ENCODE measurements at regions not wholly inside any gene's neighbourhood (a gene's known extent, or its start where the extent isn't known, plus 50 kb on each side); places are given as distances from the start of the nearest gene placed in this dataset.
A peak's percentile ranks its signal among the peaks of the same experiment; 100 is the strongest.

DNA sequence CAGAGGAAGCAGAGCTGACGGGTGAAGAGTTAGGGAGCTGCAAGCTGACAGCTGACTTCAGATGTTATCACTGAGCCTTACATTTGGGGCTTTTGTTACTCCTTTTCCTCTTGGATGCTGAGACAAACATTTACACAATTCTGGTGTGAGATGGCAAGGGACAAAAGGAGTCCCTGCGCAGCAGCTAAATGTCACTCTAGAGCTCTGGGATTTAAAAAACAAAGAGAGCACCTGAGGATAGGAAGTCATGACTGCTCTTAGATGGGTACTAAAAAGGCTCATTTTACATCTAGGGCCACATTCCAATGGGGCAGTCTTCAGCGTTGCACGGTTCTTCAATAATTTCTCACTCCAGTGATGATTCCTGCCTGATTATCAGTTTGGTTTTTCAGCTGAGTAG lies 204.5 kb downstream of the RAB38 start:
- H2AFZ ChIP-seq (replicated peaks), result peak overlapping the region; percentile 70
- H3K27ac ChIP-seq, result no peak overlapping the region
- no peak overlapping the region for H3K9ac ChIP-seq
- H3K4me2 ChIP-seq, result no peak overlapping the region
- Mint-ChIP-seq H3K4me1 (peaks cover 15% of the 10 kb centered on the region), H3K9me3 (no peaks in the 10 kb centered on the region), H3K4me3 (no peak overlapping the region), H3K27me3 (ENCODE audit: insufficient read depth, low read depth) (no peaks in the 10 kb centered on the region), H3K27ac (no peak overlapping the region), H3K36me3 (no peaks in the 10 kb centered on the region)
- H4K20me1 ChIP-seq (ENCODE audit: low read depth), result no peaks in the 10 kb centered on the region
- H3K4me1 ChIP-seq, result peaks cover 28% of the 10 kb centered on the region
- H3K9me3 ChIP-seq (ENCODE audit: low read depth), result no peaks in the 10 kb centered on the region
- TF ChIP-seq EZH2 (IDR thresholded peaks at IDR 0.05), result no peak
- TF ChIP-seq CTCF (IDR thresholded peaks at IDR 0.05), result no peak
- no peak for TF ChIP-seq EZH2phosphoT487 (IDR thresholded peaks at IDR 0.05)
- H3K4me3 ChIP-seq, result no peak overlapping the region
- H3K27me3 ChIP-seq, result no peaks in the 10 kb centered on the region
- no peaks in the 10 kb centered on the region for H3K36me3 ChIP-seq
- peak; percentile 7 for DNase-seq (ENCODE audit: low spot score)
- peaks cover 9% of the 10 kb centered on the region for H3F3A ChIP-seq (ENCODE audit: low read depth)
- no peaks in the 10 kb centered on the region for H3K79me2 ChIP-seq (ENCODE audit: low read depth)

- no peak overlapping the region for H3K9ac ChIP-seq
Observed at GRCh38 chr11:87967459-87967858, 207.8 kb downstream of the RAB38 start.

GRCh38 chr11:87966694-87967093 lies 208.5 kb downstream of the RAB38 start:
- DNase-seq (ENCODE audit: low spot score), result peak; percentile 46
- no peaks in the 10 kb centered on the region for H3K9me3 Mint-ChIP-seq
- H3K4me1 ChIP-seq, result peaks cover 28% of the 10 kb centered on the region
- peaks cover 15% of the 10 kb centered on the region for H3K4me1 Mint-ChIP-seq
- peak overlapping the region; percentile 47 for H3K4me2 ChIP-seq
- H3K9me3 ChIP-seq (ENCODE audit: low read depth), result no peaks in the 10 kb centered on the region
- H3K27me3 Mint-ChIP-seq (ENCODE audit: insufficient read depth, low read depth), result no peaks in the 10 kb centered on the region
- no peak overlapping the region for H3K4me3 Mint-ChIP-seq
- H2AFZ ChIP-seq (replicated peaks), result no peak overlapping the region
- no peaks in the 10 kb centered on the region for H3K36me3 Mint-ChIP-seq
- TF ChIP-seq CTCF (IDR thresholded peaks at IDR 0.05), result no peak
- TF ChIP-seq EZH2phosphoT487 (IDR thresholded peaks at IDR 0.05), result no peak
- TF ChIP-seq EZH2 (IDR thresholded peaks at IDR 0.05), result no peak
- no peak overlapping the region for H3K27ac ChIP-seq
- no peaks in the 10 kb centered on the region for H3K36me3 ChIP-seq
- H3F3A ChIP-seq (ENCODE audit: low read depth), result no peaks in the 10 kb centered on the region
- no peaks in the 10 kb centered on the region for H3K27me3 ChIP-seq
- H3K79me2 ChIP-seq (ENCODE audit: low read depth), result no peaks in the 10 kb centered on the region
- no peak overlapping the region for H3K9ac ChIP-seq
- peak overlapping the region; percentile 72 for H3K27ac Mint-ChIP-seq
- no peaks in the 10 kb centered on the region for H4K20me1 ChIP-seq (ENCODE audit: low read depth)
- H3K4me3 ChIP-seq, result no peak overlapping the region

More at GRCh38 chr11:87967459-87967858, 207.8 kb downstream of the RAB38 start:
- Histone ChIP-seq H3K79me2 (ENCODE audit: low read depth) (no peaks in the 10 kb centered on the region), H3K36me3 (no peaks in the 10 kb centered on the region), H3K4me3 (no peak overlapping the region), H3K27ac (no peak overlapping the region), H3K9me3 (ENCODE audit: low read depth) (no peaks in the 10 kb centered on the region), H3K4me1 (peaks cover 28% of the 10 kb centered on the region), H4K20me1 (ENCODE audit: low read depth) (no peaks in the 10 kb centered on the region), H3K27me3 (no peaks in the 10 kb centered on the region), H3K4me2 (no peak overlapping the region), H2AFZ (replicated peaks) (no peak overlapping the region), H3F3A (ENCODE audit: low read depth) (no peaks in the 10 kb centered on the region)
- Mint-ChIP-seq H3K4me3 (no peak overlapping the region), H3K36me3 (no peaks in the 10 kb centered on the region), H3K9me3 (no peaks in the 10 kb centered on the region), H3K27me3 (ENCODE audit: insufficient read depth, low read depth) (no peaks in the 10 kb centered on the region), H3K4me1 (peaks cover 15% of the 10 kb centered on the region), H3K27ac (no peak overlapping the region)
- peak; percentile 36 for DNase-seq (ENCODE audit: low spot score)
- TF ChIP-seq EZH2phosphoT487 (IDR thresholded peaks at IDR 0.05), result no peak
- TF ChIP-seq EZH2 (IDR thresholded peaks at IDR 0.05), result no peak
- TF ChIP-seq CTCF (IDR thresholded peaks at IDR 0.05), result no peak
